Right lobe of liver (tissue), 6 donors: ENCODE measurements at regions not wholly inside any gene's neighbourhood (a gene's known extent, or its start where the extent isn't known, plus 50 kb on each side); places are given as distances from the start of the nearest gene placed in this dataset.
"Not testable (repeated sequence)": the region's sequence is repeated elsewhere in the genome, so short reads cannot be mapped to it uniquely, and the experiment has no call there.

ENCODE experiments used
- ATAC-seq, 4 donors: fragments of 200-7000 bp; cut with Tn5 transposase; one replicate each; pipeline ENCODE4 v1.9.1; 2020; ENCODE audit warnings: mild to moderate bottlenecking in 4 of 4, moderate library complexity in 4 of 4
- DNase-seq, 3 donors: peaks; one replicate each; pipeline ENCODE4 v3.0.0-alpha.2; 2020
- H3K27ac ChIP-seq, 3 donors: fragments of 200-600 bp; one replicate each; pipeline ENCODE4 v1.8.0; 2022
- H3K27me3 ChIP-seq, 2 donors: fragments of 200-600 bp; one replicate each; pipeline ENCODE4 v1.8.0; 2022
- H3K36me3 ChIP-seq, 4 donors: fragments of 200-600 bp; sonication (generic) in 1 of 4; one replicate each; pipeline versions ENCODE4 v1.5.1 to v1.8.0; 2017 to 2022; ENCODE audit warnings: control low read depth in 1 of 4
- H3K4me1 ChIP-seq, 4 donors: fragments of 200-600 bp; sonication (generic) in 1 of 4; one replicate each; pipeline versions ENCODE4 v1.5.1 to v1.8.0; 2017 to 2022; ENCODE audit warnings: control low read depth in 1 of 4
- H3K4me3 ChIP-seq, 3 donors: fragments of 200-600 bp; one replicate each; pipeline ENCODE4 v1.8.0; 2022
- H3K9me3 ChIP-seq, 4 donors: fragments of 200-600 bp; sonication (generic) in 1 of 4; one replicate each; pipeline versions ENCODE4 v1.5.1 to v1.8.0; 2017 to 2022; ENCODE audit warnings: control low read depth in 1 of 4
- POLR2A ChIP-seq: fragments of 450-650 bp; IDR thresholded peaks from one replicate; pipeline ENCODE4 v1.6.1; 2017; ENCODE audit warnings: antibody characterized with exemption, mild to moderate bottlenecking
- WGBS: methylation state at CpG from one replicate; pipeline ENCODE4 v1.1.6; 2018; ENCODE audit warnings: low coverage, low lambda C conversion rate; ENCODE audit not compliant: insufficient coverage; ENCODE audit errors: missing lambda C conversion rate; 5-methylcytosine and 5-hydroxymethylcytosine counted together
- intact Hi-C, 2 donors: fragments of 100-400 bp; cut with DNase I; formaldehyde crosslinking; loops; one replicate each; pipeline versions ENCODE4 v1.11.2 to v1.14.1; 2022
- TF ChIP-seq, protein P1 (sequence below), 4 donors: fragments of 200-600 bp in 3 of 4; fragments of 450-650 bp in 1 of 4; IDR thresholded peaks; one replicate each; pipeline versions ENCODE4 v1.5.1 to v1.8.0; 2016 to 2022; ENCODE audit warnings: antibody characterized with exemption in 4 of 4, mild to moderate bottlenecking in 2 of 4
- donor health status: DM: no; HTN: yes; CAD: no.
- donor health status: DM: no; HTN: no; CAD: no.
- donor health status: DM: no; HTN: no; CAD: no.
- donor health status: DM: no; HTN: yes; CAD: no.
- donor health status: DM: no; HTN: yes; CAD: no.

DNA sequence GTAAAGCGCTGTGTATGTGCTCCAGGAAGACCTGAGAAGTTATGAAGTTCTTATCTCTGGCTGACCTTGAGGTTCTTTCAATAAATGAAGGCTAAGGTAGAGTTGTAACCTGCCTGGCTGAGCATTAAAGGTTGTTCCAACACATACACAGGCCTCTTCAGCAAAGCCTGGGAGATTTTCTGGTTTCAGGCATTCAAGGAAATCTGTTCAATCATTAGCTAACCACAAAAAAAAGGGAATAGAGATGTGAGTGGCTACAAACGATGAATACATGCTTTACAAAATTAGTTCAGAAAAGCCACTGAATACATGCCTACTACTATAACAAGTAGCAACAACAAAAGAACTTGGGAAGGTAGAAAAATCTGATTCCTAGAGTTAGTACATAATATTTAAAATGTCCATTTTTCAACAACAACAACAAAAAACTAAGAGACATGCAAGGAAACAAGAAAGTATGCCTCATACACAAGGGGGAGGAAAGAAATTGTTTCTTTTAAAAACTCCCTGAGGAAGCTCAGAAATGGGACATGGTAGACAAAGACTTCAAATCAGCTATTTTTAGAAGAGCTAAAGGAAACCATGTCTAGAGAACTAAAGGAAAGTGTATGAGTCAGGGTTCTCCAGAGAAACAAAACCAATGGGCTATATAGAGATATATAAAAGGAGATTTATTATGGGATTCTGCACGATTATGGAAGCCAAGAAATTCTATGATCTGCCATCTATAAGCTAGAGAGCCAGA lies 191.5 kb upstream of the IPO5 start:
- no peaks in the 10 kb centered on the region for H3K36me3 ChIP-seq
- 28% methylated on average over 3 of the region's 3 CpGs for WGBS

DNA sequence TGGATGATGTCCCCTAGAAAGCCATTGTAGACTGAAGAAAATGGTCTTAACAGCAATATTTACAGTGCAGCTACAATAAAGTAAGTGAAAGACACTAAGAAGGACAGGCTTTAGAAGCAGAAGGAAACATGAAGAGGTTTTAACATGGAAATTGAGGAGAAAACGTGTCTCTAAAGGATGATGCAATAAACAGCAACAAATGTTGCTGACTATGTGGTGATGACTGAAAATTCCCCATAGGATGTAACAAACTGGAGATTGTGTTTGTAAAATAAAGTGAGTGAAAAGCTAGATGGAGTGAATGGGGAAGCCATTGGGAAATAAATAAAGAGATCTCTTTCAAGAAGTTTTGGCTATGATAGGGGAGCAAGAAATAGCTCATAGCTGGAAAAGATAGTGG lies 186.7 kb upstream of the IPO5 start:
- Histone ChIP-seq H3K36me3 (no peaks in the 10 kb centered on the region), H3K27ac (no peak overlapping the region), H3K9me3 (no peaks in the 10 kb centered on the region), H3K4me3 (no peak overlapping the region), H3K4me1 (no peaks in the 10 kb centered on the region), H3K27me3 (no peaks in the 10 kb centered on the region)
- ATAC-seq, result no peak
- TF ChIP-seq, protein P1, sequence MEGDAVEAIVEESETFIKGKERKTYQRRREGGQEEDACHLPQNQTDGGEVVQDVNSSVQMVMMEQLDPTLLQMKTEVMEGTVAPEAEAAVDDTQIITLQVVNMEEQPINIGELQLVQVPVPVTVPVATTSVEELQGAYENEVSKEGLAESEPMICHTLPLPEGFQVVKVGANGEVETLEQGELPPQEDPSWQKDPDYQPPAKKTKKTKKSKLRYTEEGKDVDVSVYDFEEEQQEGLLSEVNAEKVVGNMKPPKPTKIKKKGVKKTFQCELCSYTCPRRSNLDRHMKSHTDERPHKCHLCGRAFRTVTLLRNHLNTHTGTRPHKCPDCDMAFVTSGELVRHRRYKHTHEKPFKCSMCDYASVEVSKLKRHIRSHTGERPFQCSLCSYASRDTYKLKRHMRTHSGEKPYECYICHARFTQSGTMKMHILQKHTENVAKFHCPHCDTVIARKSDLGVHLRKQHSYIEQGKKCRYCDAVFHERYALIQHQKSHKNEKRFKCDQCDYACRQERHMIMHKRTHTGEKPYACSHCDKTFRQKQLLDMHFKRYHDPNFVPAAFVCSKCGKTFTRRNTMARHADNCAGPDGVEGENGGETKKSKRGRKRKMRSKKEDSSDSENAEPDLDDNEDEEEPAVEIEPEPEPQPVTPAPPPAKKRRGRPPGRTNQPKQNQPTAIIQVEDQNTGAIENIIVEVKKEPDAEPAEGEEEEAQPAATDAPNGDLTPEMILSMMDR (IDR thresholded peaks at IDR 0.05), result no peak
- TF ChIP-seq POLR2A, result no peak
- intact Hi-C loops, result no loop called here
- DNase-seq, result no peak
- WGBS, result 22% methylated on average over 1 of the region's 1 CpG

More for the DNA sequence above, 191.5 kb upstream of the IPO5 start:
- no peak for ATAC-seq
- intact Hi-C loops, result no loop called here
- no peaks in the 10 kb centered on the region for H3K27me3 ChIP-seq
- no peak overlapping the region for H3K4me3 ChIP-seq
- H3K9me3 ChIP-seq, result no peaks in the 10 kb centered on the region
- no peak for TF ChIP-seq POLR2A
- H3K4me1 ChIP-seq, result no peaks in the 10 kb centered on the region
- no peak overlapping the region for H3K27ac ChIP-seq
- no peak for DNase-seq

DNA sequence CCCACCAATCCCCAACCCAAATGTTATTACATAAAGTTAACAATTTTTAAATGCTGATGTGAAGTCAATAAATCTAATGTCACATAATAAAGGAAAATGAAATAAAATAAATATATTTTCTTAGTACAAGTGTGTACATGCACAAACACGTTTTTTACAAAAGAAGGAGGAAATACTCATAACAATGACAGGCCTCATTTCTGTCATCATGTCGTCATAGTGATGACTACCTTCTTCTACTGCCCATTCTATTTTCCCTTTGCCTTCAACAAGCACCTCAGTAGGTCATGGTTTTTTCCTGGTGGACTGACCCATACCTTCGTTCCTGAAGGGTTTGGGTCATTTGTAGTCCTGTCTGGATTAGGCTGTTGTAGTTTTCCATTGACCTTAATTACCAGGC lies 185.3 kb upstream of the IPO5 start:
- no peak overlapping the region for H3K27ac ChIP-seq
- DNase-seq, result no peak
- whole genome bisulfite sequencing, result 53% methylated on average over 3 of the region's 3 CpGs
- TF ChIP-seq, protein P1 (IDR thresholded peaks at IDR 0.05), result no peak
- TF ChIP-seq POLR2A, result no peak
- ATAC-seq, result no peak
- H3K27me3 ChIP-seq, result no peaks in the 10 kb centered on the region
- H3K36me3 ChIP-seq, result no peaks in the 10 kb centered on the region
- no peak overlapping the region for H3K4me3 ChIP-seq
- H3K9me3 ChIP-seq, result no peaks in the 10 kb centered on the region
- H3K4me1 ChIP-seq, result no peaks in the 10 kb centered on the region
- intact Hi-C loops, result no loop called here

DNA sequence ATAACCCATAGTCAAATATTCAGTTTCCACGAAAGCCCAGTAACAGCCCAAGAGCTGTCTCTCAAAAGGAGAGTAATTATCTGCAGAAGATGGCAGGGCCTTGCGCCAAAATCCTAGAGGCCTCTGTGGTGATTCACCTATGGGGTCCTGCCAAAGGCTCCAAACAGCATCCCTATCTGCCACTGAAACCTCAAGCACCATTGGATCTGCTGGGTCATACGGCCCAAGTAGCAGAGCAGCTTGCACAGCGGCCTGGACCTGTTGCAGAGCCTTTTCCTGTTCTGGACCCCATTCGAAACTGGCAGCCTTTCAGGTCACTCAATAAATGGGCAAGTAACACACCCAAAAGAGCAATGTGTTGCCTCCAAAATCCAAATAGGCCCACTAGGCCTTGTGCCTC lies 183.2 kb upstream of the IPO5 start:
- H3K27me3 ChIP-seq, H3K36me3 ChIP-seq, ATAC-seq, DNase-seq, H3K9me3 ChIP-seq, H3K4me3 ChIP-seq, H3K27ac ChIP-seq, H3K4me1 ChIP-seq, intact Hi-C loops: not testable (repeated sequence)
- WGBS, result 100% methylated on average over 1 of the region's 5 CpGs

DNA sequence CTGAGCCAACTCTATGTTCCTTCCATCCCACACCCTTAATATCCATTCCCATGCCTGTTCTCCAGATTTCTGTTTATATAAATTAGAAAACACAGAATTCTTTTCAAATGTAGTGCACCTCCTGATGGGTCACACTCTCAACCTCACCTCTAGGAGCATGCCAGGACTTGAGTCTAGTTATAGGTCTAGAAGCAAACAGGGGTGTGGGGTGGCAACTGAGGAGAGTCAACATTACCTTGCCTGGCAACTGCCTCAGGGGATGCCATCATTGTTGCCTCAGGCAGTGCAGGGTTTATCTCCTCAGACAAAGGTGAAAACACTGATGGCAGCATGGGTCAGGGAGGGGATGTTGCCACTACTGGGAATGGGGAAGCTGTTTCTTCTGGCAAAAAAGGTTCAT lies 181.0 kb upstream of the IPO5 start:
- not testable (repeated sequence) for DNase-seq

DNA sequence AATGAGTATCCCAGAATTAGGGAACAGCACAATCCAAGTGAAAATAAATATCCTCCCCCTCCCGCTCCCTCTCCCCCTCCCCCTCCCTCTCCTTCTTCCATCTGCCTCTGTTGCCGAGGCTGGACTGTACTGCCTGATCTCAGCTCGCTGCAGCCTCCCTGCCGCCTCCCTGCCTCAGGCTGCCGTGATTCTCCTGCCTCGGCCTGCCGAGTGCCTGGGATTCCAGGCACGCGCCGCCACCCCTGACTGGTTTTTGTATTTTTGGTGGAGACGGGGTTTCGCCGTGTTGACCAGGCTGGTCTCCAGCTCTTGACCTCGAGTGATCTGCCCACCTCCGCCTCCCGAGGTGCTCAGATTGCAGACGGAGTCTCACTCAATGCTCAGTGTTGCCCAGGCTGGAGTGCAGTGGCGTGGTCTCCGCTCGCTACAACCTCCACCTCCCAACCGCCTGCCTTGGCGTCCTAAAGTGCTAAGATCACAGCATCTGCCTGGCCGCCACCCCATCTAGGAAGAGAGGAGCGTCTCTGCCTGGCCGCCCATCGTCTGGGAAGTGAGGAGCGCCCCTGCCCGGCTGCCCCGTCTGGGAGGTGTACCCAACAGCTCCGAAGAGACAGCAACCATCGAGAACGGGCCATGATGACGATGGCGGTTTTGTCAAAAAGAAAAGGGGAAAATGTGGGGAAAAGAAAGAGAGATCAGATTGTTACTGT lies 178.9 kb upstream of the IPO5 start:
- H3K4me3 ChIP-seq, H3K9me3 ChIP-seq, H3K36me3 ChIP-seq, H3K4me1 ChIP-seq, DNase-seq, H3K27ac ChIP-seq, H3K27me3 ChIP-seq, intact Hi-C loops, ATAC-seq: not testable (repeated sequence)
- 89% methylated on average over 16 of the region's 34 CpGs for WGBS

More for the DNA sequence above, 181.0 kb upstream of the IPO5 start:
- intact Hi-C loops, H3K27ac ChIP-seq, ATAC-seq, H3K27me3 ChIP-seq, H3K4me1 ChIP-seq, H3K4me3 ChIP-seq, H3K36me3 ChIP-seq, H3K9me3 ChIP-seq: not testable (repeated sequence)
